ENCODE measurements at regions not wholly inside any gene's neighbourhood (a gene's known extent, or its start where the extent isn't known, plus 50 kb on each side); places are given as distances from the start of the nearest gene placed in this dataset.
"Not testable (repeated sequence)": the region's sequence is repeated elsewhere in the genome, so short reads cannot be mapped to it uniquely, and the experiment has no call there.

- H3K4me3 ChIP-seq (ENCODE audit: low read depth in 1 of 2, low read length in 2 of 2): no peak overlapping the region
- H3K36me3 ChIP-seq (ENCODE audit: control insufficient read depth in 1 of 2, insufficient read depth in 2 of 2, low read length in 2 of 2): no peaks in the 10 kb centered on the region
- H3K27ac ChIP-seq (ENCODE audit: low read depth, low read length): no peak overlapping the region
- H3K4me1 ChIP-seq (ENCODE audit: control insufficient read depth in 1 of 2, insufficient read depth in 2 of 2, low read length in 2 of 2): no peaks in the 10 kb centered on the region
- H3K9me3 ChIP-seq (ENCODE audit: control insufficient read depth in 1 of 2, low read length in 2 of 2): no peaks in the 10 kb centered on the region
- H3K9ac ChIP-seq (ENCODE audit: low read depth in 1 of 2, low read length in 2 of 2): no peak overlapping the region
- no peaks in the 10 kb centered on the region for H3K27me3 ChIP-seq (ENCODE audit: control insufficient read depth in 1 of 2, insufficient read depth in 2 of 2, low read length in 2 of 2)
Observed at GRCh38 chr19:28436320-28436719, 776.6 kb downstream of the UQCRFS1 start.

GRCh38 chr19:28435551-28436271 lies 777.2 kb downstream of the UQCRFS1 start:
- no peaks in the 10 kb centered on the region for H3K9me3 ChIP-seq (ENCODE audit: control insufficient read depth in 1 of 2, low read length in 2 of 2)
- H3K27me3 ChIP-seq (ENCODE audit: control insufficient read depth in 1 of 2, insufficient read depth in 2 of 2, low read length in 2 of 2): no peaks in the 10 kb centered on the region
- H3K27ac ChIP-seq (ENCODE audit: low read depth, low read length): no peak overlapping the region
- no peak overlapping the region for H3K9ac ChIP-seq (ENCODE audit: low read depth in 1 of 2, low read length in 2 of 2)
- H3K4me1 ChIP-seq (ENCODE audit: control insufficient read depth in 1 of 2, insufficient read depth in 2 of 2, low read length in 2 of 2): no peaks in the 10 kb centered on the region
- H3K4me3 ChIP-seq (ENCODE audit: low read depth in 1 of 2, low read length in 2 of 2): no peak overlapping the region
- no peaks in the 10 kb centered on the region for H3K36me3 ChIP-seq (ENCODE audit: control insufficient read depth in 1 of 2, insufficient read depth in 2 of 2, low read length in 2 of 2)

- H3K27me3 ChIP-seq (ENCODE audit: control insufficient read depth in 1 of 2, insufficient read depth in 2 of 2, low read length in 2 of 2); H3K9me3 ChIP-seq (ENCODE audit: control insufficient read depth in 1 of 2, low read length in 2 of 2); H3K9ac ChIP-seq (ENCODE audit: low read depth in 1 of 2, low read length in 2 of 2); H3K27ac ChIP-seq (ENCODE audit: low read depth, low read length); H3K36me3 ChIP-seq (ENCODE audit: control insufficient read depth in 1 of 2, insufficient read depth in 2 of 2, low read length in 2 of 2); H3K4me1 ChIP-seq (ENCODE audit: control insufficient read depth in 1 of 2, insufficient read depth in 2 of 2, low read length in 2 of 2); H3K4me3 ChIP-seq (ENCODE audit: low read depth in 1 of 2, low read length in 2 of 2): not testable (repeated sequence)
Observed at GRCh38 chr19:28434794-28435193, 778.2 kb downstream of the UQCRFS1 start.

GRCh38 chr19:28434365-28434764 lies 778.6 kb downstream of the UQCRFS1 start:
- not testable (repeated sequence) for H3K4me1 ChIP-seq (ENCODE audit: control insufficient read depth in 1 of 2, insufficient read depth in 2 of 2, low read length in 2 of 2); H3K9me3 ChIP-seq (ENCODE audit: control insufficient read depth in 1 of 2, low read length in 2 of 2); H3K4me3 ChIP-seq (ENCODE audit: low read depth in 1 of 2, low read length in 2 of 2); H3K27ac ChIP-seq (ENCODE audit: low read depth, low read length); H3K36me3 ChIP-seq (ENCODE audit: control insufficient read depth in 1 of 2, insufficient read depth in 2 of 2, low read length in 2 of 2); H3K9ac ChIP-seq (ENCODE audit: low read depth in 1 of 2, low read length in 2 of 2); H3K27me3 ChIP-seq (ENCODE audit: control insufficient read depth in 1 of 2, insufficient read depth in 2 of 2, low read length in 2 of 2)

- H3K9me3 ChIP-seq (ENCODE audit: control insufficient read depth in 1 of 2, low read length in 2 of 2); H3K36me3 ChIP-seq (ENCODE audit: control insufficient read depth in 1 of 2, insufficient read depth in 2 of 2, low read length in 2 of 2); H3K27me3 ChIP-seq (ENCODE audit: control insufficient read depth in 1 of 2, insufficient read depth in 2 of 2, low read length in 2 of 2): not testable (repeated sequence)
Observed at GRCh38 chr19:28433166-28433565, 779.8 kb downstream of the UQCRFS1 start.

GRCh38 chr19:28430214-28430613 lies 782.7 kb downstream of the UQCRFS1 start:
- Histone ChIP-seq H3K4me3 (ENCODE audit: low read depth in 1 of 2, low read length in 2 of 2) (no peak overlapping the region), H3K4me1 (ENCODE audit: control insufficient read depth in 1 of 2, insufficient read depth in 2 of 2, low read length in 2 of 2) (no peaks in the 10 kb centered on the region), H3K9me3 (ENCODE audit: control insufficient read depth in 1 of 2, low read length in 2 of 2) (peaks cover 3% of the 10 kb centered on the region in 2 donors), H3K36me3 (ENCODE audit: control insufficient read depth in 1 of 2, insufficient read depth in 2 of 2, low read length in 2 of 2) (no peaks in the 10 kb centered on the region), H3K27me3 (ENCODE audit: control insufficient read depth in 1 of 2, insufficient read depth in 2 of 2, low read length in 2 of 2) (no peaks in the 10 kb centered on the region), H3K9ac (ENCODE audit: low read depth in 1 of 2, low read length in 2 of 2) (no peak overlapping the region), H3K27ac (ENCODE audit: low read depth, low read length) (no peak overlapping the region)

More at GRCh38 chr19:28433166-28433565, 779.8 kb downstream of the UQCRFS1 start:
- not testable (repeated sequence) for H3K9ac ChIP-seq (ENCODE audit: low read depth in 1 of 2, low read length in 2 of 2); H3K27ac ChIP-seq (ENCODE audit: low read depth, low read length); H3K4me3 ChIP-seq (ENCODE audit: low read depth in 1 of 2, low read length in 2 of 2); H3K4me1 ChIP-seq (ENCODE audit: control insufficient read depth in 1 of 2, insufficient read depth in 2 of 2, low read length in 2 of 2)

- H3K36me3 ChIP-seq (ENCODE audit: control insufficient read depth in 1 of 2, insufficient read depth in 2 of 2, low read length in 2 of 2): no peaks in the 10 kb centered on the region
- no peak overlapping the region for H3K4me3 ChIP-seq (ENCODE audit: low read depth in 1 of 2, low read length in 2 of 2)
- peaks cover 3% of the 10 kb centered on the region in 2 donors for H3K9me3 ChIP-seq (ENCODE audit: control insufficient read depth in 1 of 2, low read length in 2 of 2)
- no peak overlapping the region for H3K9ac ChIP-seq (ENCODE audit: low read depth in 1 of 2, low read length in 2 of 2)
- H3K4me1 ChIP-seq (ENCODE audit: control insufficient read depth in 1 of 2, insufficient read depth in 2 of 2, low read length in 2 of 2): no peaks in the 10 kb centered on the region
- H3K27me3 ChIP-seq (ENCODE audit: control insufficient read depth in 1 of 2, insufficient read depth in 2 of 2, low read length in 2 of 2): no peaks in the 10 kb centered on the region
- no peak overlapping the region for H3K27ac ChIP-seq (ENCODE audit: low read depth, low read length)
Observed at GRCh38 chr19:28429356-28429755, 783.6 kb downstream of the UQCRFS1 start.

- Histone ChIP-seq H3K9me3 (ENCODE audit: control insufficient read depth in 1 of 2, low read length in 2 of 2) (peaks cover 3% of the 10 kb centered on the region in 2 donors), H3K36me3 (ENCODE audit: control insufficient read depth in 1 of 2, insufficient read depth in 2 of 2, low read length in 2 of 2) (no peaks in the 10 kb centered on the region), H3K27me3 (ENCODE audit: control insufficient read depth in 1 of 2, insufficient read depth in 2 of 2, low read length in 2 of 2) (no peaks in the 10 kb centered on the region), H3K9ac (ENCODE audit: low read depth in 1 of 2, low read length in 2 of 2) (no peak overlapping the region), H3K27ac (ENCODE audit: low read depth, low read length) (no peak overlapping the region), H3K4me3 (ENCODE audit: low read depth in 1 of 2, low read length in 2 of 2) (no peak overlapping the region), H3K4me1 (ENCODE audit: control insufficient read depth in 1 of 2, insufficient read depth in 2 of 2, low read length in 2 of 2) (no peaks in the 10 kb centered on the region)
Observed at GRCh38 chr19:28428663-28429348, 784.1 kb downstream of the UQCRFS1 start.

GRCh38 chr19:28427376-28428083 lies 785.4 kb downstream of the UQCRFS1 start:
- Histone ChIP-seq H3K27me3 (ENCODE audit: control insufficient read depth in 1 of 2, insufficient read depth in 2 of 2, low read length in 2 of 2) (no peaks in the 10 kb centered on the region), H3K4me3 (ENCODE audit: low read depth in 1 of 2, low read length in 2 of 2) (no peak overlapping the region), H3K9ac (ENCODE audit: low read depth in 1 of 2, low read length in 2 of 2) (no peak overlapping the region), H3K4me1 (ENCODE audit: control insufficient read depth in 1 of 2, insufficient read depth in 2 of 2, low read length in 2 of 2) (no peaks in the 10 kb centered on the region), H3K9me3 (ENCODE audit: control insufficient read depth in 1 of 2, low read length in 2 of 2) (peaks cover 3% of the 10 kb centered on the region in 2 donors), H3K27ac (ENCODE audit: low read depth, low read length) (no peak overlapping the region), H3K36me3 (ENCODE audit: control insufficient read depth in 1 of 2, insufficient read depth in 2 of 2, low read length in 2 of 2) (no peaks in the 10 kb centered on the region)

- no peak overlapping the region for H3K9ac ChIP-seq (ENCODE audit: low read depth in 1 of 2, low read length in 2 of 2)
- H3K4me1 ChIP-seq (ENCODE audit: control insufficient read depth in 1 of 2, insufficient read depth in 2 of 2, low read length in 2 of 2): no peaks in the 10 kb centered on the region
- no peaks in the 10 kb centered on the region for H3K36me3 ChIP-seq (ENCODE audit: control insufficient read depth in 1 of 2, insufficient read depth in 2 of 2, low read length in 2 of 2)
- H3K27ac ChIP-seq (ENCODE audit: low read depth, low read length): no peak overlapping the region
- H3K27me3 ChIP-seq (ENCODE audit: control insufficient read depth in 1 of 2, insufficient read depth in 2 of 2, low read length in 2 of 2): no peaks in the 10 kb centered on the region
- H3K4me3 ChIP-seq (ENCODE audit: low read depth in 1 of 2, low read length in 2 of 2): no peak overlapping the region
- H3K9me3 ChIP-seq (ENCODE audit: control insufficient read depth in 1 of 2, low read length in 2 of 2): peaks cover 3% of the 10 kb centered on the region in 2 donors
Observed at GRCh38 chr19:28426730-28427225, 786.2 kb downstream of the UQCRFS1 start.
